Thyroid gland (tissue), 4 donors: ENCODE measurements at regions not wholly inside any gene's neighbourhood (a gene's known extent, or its start where the extent isn't known, plus 50 kb on each side); places are given as distances from the start of the nearest gene placed in this dataset.

ENCODE experiments used
- POLR2A ChIP-seq, 2 donors: fragments of 450-650 bp; IDR thresholded peaks; one replicate each; pipeline ENCODE4 v1.6.1; 2017; ENCODE audit warnings: antibody characterized with exemption in 2 of 2, mild to moderate bottlenecking in 2 of 2, moderate library complexity in 1 of 2
- TF ChIP-seq, protein P1 (sequence below), 6 experiments: fragments of 200-600 bp in 3 of 6; fragments of 450-650 bp in 3 of 6; sonication (generic) in 3 of 6; IDR thresholded peaks; one replicate each; pipeline ENCODE4 v1.5.1; 2016 to 2019; ENCODE audit warnings: antibody characterized with exemption in 6 of 6, mild to moderate bottlenecking in 2 of 6, inconsistent platforms in 1 of 6, moderate library complexity in 1 of 6

DNA sequence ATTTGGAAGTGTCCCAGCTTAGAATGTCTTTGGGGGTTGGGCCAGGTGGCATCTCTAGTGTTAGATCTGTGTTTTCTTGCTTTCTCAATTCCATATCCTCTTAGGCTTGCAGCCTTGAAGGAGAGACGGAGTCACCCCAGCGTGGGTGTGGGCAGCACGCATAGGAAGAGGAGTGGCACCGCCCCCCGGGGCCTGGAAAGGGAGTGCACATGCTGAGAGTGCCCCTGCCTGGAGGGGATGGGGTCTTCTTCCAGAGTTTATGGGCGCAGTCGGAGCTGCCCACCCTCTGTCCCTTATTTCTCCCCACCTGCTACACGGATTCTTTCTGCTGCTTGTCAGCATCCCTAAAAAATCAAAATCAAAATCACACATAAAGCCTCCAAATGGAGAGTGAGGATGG lies 309.7 kb downstream of the QKI start:
- TF ChIP-seq, protein P1, sequence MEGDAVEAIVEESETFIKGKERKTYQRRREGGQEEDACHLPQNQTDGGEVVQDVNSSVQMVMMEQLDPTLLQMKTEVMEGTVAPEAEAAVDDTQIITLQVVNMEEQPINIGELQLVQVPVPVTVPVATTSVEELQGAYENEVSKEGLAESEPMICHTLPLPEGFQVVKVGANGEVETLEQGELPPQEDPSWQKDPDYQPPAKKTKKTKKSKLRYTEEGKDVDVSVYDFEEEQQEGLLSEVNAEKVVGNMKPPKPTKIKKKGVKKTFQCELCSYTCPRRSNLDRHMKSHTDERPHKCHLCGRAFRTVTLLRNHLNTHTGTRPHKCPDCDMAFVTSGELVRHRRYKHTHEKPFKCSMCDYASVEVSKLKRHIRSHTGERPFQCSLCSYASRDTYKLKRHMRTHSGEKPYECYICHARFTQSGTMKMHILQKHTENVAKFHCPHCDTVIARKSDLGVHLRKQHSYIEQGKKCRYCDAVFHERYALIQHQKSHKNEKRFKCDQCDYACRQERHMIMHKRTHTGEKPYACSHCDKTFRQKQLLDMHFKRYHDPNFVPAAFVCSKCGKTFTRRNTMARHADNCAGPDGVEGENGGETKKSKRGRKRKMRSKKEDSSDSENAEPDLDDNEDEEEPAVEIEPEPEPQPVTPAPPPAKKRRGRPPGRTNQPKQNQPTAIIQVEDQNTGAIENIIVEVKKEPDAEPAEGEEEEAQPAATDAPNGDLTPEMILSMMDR (IDR thresholded peaks at IDR 0.05) = no peak
- no peak for TF ChIP-seq POLR2A (IDR thresholded peaks at IDR 0.05)
